ENCODE measurements at regions not wholly inside any gene's neighbourhood (a gene's known extent, or its start where the extent isn't known, plus 50 kb on each side); places are given as distances from the start of the nearest gene placed in this dataset.

- H3K4me3 ChIP-seq (ENCODE audit: low read depth, low read length) = no peak overlapping the region
- DNase-seq (ENCODE audit: low read depth) = no peak
These were observed 98.9 kb upstream of the ARL4C start for GRCh38 chr2:234595829-234596228.

- H3K4me3 ChIP-seq (ENCODE audit: low read depth, low read length) = no peak overlapping the region
- DNase-seq (ENCODE audit: low read depth) = no peak
These were observed 97.8 kb upstream of the ARL4C start for GRCh38 chr2:234594715-234595114.

- no peak overlapping the region for H3K4me3 ChIP-seq (ENCODE audit: low read depth, low read length)
- peak; percentile 25 for DNase-seq (ENCODE audit: low read depth)
These were observed 96.8 kb upstream of the ARL4C start for GRCh38 chr2:234593636-234594035.

DNA sequence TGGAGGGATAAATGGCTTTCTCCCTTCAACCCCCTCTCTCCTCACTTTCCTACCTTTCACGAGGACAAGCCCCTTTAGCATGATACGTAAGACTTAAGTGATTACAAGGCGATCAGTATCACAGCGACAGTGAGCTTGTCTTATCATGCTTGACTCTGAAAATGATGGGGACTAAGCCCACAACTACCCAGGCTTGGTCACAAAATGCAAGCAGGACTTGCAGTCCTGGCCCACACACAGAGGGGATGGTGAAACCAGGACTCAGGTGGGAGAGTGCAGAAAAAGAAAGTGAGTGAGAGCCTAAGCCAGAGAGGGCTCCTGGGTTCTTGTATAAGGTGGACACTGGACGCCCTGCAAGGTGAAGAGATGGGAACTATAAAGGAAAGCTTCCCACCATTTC lies 95.7 kb upstream of the ARL4C start:
- DNase-seq (ENCODE audit: low read depth) = no peak
- H3K4me3 ChIP-seq (ENCODE audit: low read depth, low read length) = no peak overlapping the region

DNA sequence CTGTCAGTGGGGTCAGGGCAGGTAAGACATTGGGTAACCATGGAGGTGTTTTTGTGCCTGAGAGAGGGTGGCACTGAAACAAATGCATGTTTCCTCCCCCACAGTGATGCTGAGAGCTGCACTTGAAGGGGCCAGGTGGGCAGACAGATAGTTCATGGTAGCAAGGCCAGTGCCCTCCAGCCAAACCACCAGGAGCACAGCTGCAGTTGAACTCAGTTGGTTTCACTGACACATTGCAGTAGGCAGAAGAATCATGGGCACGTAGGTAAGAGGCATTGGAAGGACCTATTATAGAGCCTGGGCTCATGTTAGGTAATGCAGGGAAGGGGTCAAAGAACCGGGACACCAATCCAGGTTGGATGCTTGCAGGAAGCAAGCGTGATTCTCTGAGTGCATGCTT lies 93.2 kb upstream of the ARL4C start:
- DNase-seq (ENCODE audit: low read depth) = no peak
- H3K4me3 ChIP-seq (ENCODE audit: low read depth, low read length) = no peak overlapping the region

GRCh38 chr2:234588054-234588430 lies 91.2 kb upstream of the ARL4C start:
- DNase-seq (ENCODE audit: low read depth) = no peak
- H3K4me3 ChIP-seq (ENCODE audit: low read depth, low read length) = no peak overlapping the region

- DNase-seq (ENCODE audit: low read depth) = no peak
- no peak overlapping the region for H3K4me3 ChIP-seq (ENCODE audit: low read depth, low read length)
These were observed 90.6 kb upstream of the ARL4C start for GRCh38 chr2:234587341-234588053.

- DNase-seq (ENCODE audit: low read depth) = no peak
- H3K4me3 ChIP-seq (ENCODE audit: low read depth, low read length) = no peak overlapping the region
These were observed 86.5 kb upstream of the ARL4C start for GRCh38 chr2:234583331-234583730.

DNA sequence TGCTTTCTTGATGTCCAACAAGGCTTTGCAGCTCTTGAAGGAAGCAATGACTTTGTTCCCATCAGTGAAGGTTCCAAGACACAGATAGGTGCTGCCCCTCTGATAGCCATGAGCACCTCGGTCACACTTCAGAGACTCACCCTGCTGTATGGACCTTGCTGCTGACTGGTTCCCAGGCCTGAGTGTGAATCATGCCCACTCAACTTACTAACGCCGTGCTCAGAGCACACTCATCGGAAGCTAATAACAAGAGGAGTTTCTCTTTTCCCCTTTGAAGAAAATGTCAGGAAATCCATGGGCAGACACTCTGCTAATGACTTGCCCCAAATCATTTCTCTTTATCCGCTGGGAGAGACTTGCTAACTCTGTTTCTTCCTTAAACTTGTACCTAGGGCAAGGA lies 83.8 kb upstream of the ARL4C start:
- no peak overlapping the region for H3K4me3 ChIP-seq (ENCODE audit: low read depth, low read length)

GRCh38 chr2:234579231-234579962 lies 82.5 kb upstream of the ARL4C start:
- DNase-seq (ENCODE audit: low read depth) = no peak
- no peak overlapping the region for H3K4me3 ChIP-seq (ENCODE audit: low read depth, low read length)

More for the DNA sequence above, 83.8 kb upstream of the ARL4C start:
- DNase-seq (ENCODE audit: low read depth) = no peak

DNA sequence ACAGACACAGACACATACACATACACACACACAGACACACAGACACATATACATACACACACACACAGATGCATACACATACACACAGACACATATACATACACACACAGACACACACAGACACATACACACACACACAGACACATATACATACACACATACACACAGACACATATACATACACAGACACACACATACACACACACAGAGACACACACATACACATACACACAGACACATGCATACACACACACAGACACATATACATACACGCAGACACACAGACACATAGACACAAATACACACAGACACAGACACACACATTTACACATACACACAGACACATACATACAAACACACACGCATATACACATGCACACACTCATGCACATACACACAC lies 81.5 kb upstream of the ARL4C start:
- no peak overlapping the region for H3K4me3 ChIP-seq (ENCODE audit: low read depth, low read length)
- DNase-seq (ENCODE audit: low read depth) = no peak

DNA sequence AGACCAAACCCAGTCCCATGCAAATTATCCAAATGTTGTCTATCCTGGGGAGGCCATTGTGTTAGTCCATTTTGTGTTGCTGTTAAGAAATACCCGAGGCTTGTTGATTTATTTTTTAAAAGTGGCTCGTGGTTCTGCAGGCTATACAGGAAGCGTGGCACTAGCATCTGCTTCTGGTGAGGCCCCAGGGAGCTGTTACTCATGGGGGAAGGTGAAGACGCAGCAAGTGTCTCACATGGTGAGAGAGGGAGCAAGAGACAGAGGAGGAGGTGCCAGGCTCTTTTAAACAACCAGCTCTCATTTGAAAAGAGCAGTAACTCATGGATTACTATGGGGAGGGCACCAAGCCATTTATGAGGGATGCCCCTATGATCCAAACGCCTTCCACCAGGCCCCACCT lies 80.3 kb upstream of the ARL4C start:
- DNase-seq (ENCODE audit: low read depth) = no peak
- no peak overlapping the region for H3K4me3 ChIP-seq (ENCODE audit: low read depth, low read length)

GRCh38 chr2:234571620-234572407 lies 74.9 kb upstream of the ARL4C start:
- DNase-seq (ENCODE audit: low read depth) = no peak
- no peak overlapping the region for H3K4me3 ChIP-seq (ENCODE audit: low read depth, low read length)

GRCh38 chr2:234570476-234570875 lies 73.6 kb upstream of the ARL4C start:
- no peak overlapping the region for H3K4me3 ChIP-seq (ENCODE audit: low read depth, low read length)
- no peak for DNase-seq (ENCODE audit: low read depth)

DNA sequence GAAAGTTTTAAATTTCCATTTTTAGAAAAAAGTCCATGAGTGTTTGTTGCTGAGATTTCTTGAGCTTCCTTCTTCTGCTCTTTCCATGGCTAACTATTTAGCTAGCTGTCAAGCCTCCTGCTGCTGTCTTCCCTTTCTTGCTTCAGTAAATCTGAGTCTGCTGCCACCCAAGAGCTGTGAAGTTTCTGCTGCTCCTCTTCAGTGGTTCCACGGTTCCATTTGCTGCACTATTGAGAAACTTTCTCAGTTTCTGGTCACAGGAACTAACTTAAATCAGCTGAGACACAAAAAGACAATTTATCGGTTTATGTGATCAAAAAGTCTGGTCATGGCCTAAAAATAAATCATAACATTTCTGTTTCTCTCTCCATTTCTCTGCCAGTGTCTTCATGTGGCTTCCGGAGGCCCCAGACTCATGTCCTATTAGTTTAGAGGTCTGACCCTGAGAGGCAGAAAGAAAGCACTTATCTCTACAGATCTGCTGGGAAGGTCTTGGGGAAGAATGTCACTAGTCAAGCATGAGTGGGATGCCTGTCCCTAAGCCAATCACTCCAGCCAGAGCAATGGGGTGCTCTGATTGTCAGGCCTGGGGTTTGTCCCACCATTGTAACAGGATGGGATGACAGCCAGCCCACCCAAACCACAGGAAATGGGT lies 73.0 kb upstream of the ARL4C start:
- no peak for DNase-seq (ENCODE audit: low read depth)
- H3K4me3 ChIP-seq (ENCODE audit: low read depth, low read length) = no peak overlapping the region

DNA sequence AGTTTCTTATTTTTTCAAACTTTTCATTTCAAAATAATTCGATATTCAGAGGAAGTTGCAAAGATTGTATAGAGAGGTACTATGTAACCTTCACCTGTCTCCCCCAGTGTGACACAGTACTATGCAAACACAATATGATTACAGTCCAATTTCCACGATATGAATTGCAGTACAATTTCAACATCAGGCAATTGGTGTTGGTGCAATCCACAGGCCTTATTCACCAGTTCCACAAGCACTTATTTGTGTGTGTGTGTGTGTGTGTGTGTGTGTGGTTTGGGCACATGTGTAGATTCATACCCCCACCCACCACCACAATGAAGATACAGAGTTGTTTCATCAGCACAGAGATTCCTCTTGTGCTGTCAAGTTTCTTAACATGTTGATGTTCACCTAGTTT lies 69.7 kb upstream of the ARL4C start:
- no peak overlapping the region for H3K4me3 ChIP-seq (ENCODE audit: low read depth, low read length)
- DNase-seq (ENCODE audit: low read depth) = no peak

DNA sequence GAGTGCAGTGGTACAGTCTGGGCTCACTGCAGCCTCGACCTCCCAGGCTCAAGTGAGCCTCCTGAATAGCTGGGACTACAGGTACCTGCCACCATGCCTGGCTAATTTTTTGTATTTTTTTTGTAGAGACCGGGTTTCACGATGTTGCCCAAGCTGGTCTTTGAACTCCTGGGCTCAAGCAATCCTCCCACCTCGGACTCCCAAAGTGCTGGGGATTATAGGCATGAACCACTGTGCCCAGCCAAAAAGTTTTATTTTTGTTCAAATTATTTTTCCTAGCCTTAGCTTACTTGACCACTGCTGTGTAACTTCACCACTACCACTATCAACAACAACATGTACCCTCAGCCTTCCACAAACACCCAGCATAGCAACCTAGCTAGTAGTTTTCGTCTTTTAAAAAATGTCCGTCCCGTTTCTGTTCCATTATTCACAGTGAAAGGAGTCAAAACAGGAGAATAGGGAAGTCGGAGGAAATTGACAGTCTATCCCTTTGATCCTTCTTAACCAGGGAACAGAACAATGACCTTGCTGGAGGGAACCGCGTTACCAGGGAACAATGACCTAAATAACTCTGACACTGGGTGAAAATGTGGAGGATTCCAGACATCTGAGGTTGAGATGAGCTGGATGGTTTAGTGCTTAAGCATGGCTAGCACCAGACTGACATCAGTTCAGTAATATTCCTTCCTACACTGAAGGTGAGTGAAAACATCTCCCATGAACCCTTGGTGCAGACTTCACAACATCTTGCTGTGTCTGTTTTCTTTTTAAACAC lies 69.2 kb upstream of the ARL4C start:
- no peak overlapping the region for H3K4me3 ChIP-seq (ENCODE audit: low read depth, low read length)
- DNase-seq (ENCODE audit: low read depth) = no peak

- no peak for DNase-seq (ENCODE audit: low read depth)
- H3K4me3 ChIP-seq (ENCODE audit: low read depth, low read length) = no peak overlapping the region
These were observed 68.3 kb upstream of the ARL4C start for GRCh38 chr2:234565201-234565600.

DNA sequence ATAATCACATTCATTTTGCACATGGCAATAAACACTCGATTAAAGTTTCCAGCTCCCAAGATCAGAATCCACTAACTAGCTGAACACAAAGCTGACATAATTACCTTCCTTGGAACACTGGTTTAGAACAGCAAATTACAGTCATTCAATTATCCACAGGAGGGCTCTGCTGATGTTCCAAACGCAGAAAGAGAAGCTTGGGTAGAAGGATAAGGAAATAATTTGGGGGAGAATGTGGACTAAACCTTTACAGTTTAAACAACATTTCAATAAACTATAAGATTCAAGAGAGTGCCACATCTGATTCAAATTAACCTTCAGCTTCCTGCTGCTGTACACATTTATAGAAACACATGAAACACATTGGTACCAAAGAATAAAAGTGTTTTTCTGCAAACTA lies 67.8 kb upstream of the ARL4C start:
- no peak for DNase-seq (ENCODE audit: low read depth)
- H3K4me3 ChIP-seq (ENCODE audit: low read depth, low read length) = no peak overlapping the region
